HG03354 (cell line): ENCODE measurements at regions not wholly inside any gene's neighbourhood (a gene's known extent, or its start where the extent isn't known, plus 50 kb on each side); places are given as distances from the start of the nearest gene placed in this dataset.
"Not testable (repeated sequence)": the region's sequence is repeated elsewhere in the genome, so short reads cannot be mapped to it uniquely, and the experiment has no call there.

ENCODE experiments used
- ATAC-seq: cut with Tn5 transposase; IDR thresholded peaks from one replicate; pipeline ENCODE4 v1.9.1; 2021; ENCODE audit warnings: mild to moderate bottlenecking; ENCODE audit not compliant: unreplicated experiment, poor library complexity, severe bottlenecking

DNA sequence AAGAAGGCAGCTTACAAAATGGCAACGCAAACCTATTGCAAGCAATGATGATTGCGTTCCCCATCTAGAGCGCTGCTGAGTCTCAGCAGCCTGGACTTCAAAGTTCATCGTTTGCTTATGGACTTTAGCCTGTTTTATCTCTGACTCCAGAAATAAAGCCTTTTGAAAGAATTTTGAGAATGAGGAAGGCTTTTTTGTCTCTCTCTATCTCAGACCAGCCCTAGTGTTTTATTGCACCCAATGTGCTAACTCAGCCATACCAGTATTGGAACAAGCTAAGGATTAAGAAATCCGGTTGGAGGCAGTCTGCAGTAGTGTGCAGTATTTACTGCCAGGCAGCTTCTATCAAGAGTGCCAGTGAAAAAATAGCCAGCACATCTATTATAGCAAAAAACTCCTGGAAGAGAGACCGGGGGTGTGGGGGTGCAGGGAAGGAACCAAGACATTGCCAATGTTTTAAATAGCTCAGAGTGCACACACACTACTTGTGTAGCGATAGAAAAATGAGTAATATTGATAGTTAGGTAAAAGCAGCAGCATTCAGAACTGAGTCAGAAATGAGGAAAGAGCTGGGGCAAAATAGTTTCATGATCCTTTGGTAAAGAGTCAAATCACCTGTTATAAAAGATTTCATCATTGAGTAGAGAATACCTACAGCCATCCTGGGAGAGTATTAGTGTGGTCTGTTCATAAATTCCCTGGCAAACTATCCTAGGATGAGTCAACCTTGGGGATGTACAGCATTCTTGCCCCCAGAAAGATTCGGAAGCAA, 219.0 kb downstream of the ZNF608 start:
- ATAC-seq: no peak

DNA sequence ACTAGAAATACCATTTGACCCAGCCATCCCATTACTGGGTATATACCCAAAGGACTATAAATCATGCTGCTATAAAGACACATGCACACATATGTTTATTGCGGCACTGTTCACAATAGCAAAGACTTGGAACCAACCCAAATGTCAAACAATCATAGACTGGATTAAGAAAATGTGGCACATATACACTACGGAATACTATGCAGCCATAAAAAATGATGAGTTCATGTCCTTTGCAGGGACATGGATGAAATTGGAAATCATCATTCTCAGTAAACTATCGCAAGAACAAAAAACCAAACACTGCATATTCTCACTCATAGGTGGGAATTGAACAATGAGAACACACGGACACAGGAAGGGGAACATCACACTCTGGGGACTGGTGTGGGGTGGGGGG, 220.4 kb downstream of the ZNF608 start:
- not testable (repeated sequence) for ATAC-seq

GRCh38 chr5:124524552-124525232, 221.7 kb downstream of the ZNF608 start:
- peak; percentile 96 for ATAC-seq

GRCh38 chr5:124523897-124524296, 222.5 kb downstream of the ZNF608 start:
- ATAC-seq: no peak

- no peak for ATAC-seq
These were observed 223.4 kb downstream of the ZNF608 start for GRCh38 chr5:124522992-124523391.

GRCh38 chr5:124521461-124522230, 224.8 kb downstream of the ZNF608 start:
- ATAC-seq: no peak

GRCh38 chr5:124519396-124519795, 227.0 kb downstream of the ZNF608 start:
- peak; percentile 76 for ATAC-seq

DNA sequence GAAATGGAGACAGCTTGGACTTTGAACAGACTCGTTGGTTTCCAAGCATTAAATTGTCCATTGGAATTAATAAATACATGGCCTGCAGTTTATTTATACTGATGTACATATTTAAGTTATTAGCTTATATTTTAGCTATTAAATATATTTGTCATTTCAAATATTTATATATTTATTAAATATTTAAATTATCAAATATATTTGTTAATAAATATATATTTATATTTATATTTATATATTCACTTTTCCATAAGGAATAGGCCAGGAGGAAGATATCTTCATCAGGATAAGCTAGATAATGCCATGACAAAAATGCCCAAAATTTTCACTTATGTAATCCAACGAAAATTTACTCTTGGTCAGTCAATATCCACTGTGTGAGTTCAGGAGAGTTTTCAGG, 229.9 kb downstream of the ZNF608 start:
- no peak for ATAC-seq

DNA sequence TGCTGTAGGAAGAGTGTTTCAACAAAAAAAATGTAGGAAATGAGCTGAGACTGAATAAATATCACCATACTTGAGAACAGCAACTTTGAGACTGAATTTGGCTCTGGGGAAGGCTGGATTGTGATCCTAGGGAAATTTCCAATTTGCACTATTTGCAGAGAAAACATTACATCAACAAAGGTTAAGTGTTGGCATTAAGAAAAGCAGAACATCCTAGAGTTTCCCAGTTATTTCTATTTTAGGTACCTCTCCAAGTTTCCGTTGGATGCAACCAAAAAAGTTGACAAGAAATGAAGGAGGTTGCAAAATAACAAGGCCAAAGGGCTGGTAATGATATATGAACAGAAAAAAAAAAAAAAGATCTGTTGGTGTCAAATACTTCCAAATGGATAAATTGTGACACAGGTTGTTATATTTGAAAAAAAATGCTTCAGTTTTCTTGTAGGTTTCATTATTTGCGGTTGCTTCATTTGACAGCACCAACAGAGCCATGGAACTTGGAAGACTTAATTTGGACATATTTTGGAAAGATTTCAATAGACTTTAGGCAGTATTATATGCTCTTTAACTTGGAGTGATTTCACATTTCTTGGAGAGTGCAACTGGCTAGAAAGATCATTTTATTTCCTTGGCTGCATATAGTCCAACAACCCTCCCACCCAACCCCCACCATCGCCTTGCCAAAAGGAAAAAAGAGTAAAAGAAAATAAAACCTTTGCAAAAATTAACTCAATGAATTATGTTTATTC, 230.8 kb downstream of the ZNF608 start:
- no peak for ATAC-seq

- no peak for ATAC-seq
These were observed 231.5 kb downstream of the ZNF608 start for GRCh38 chr5:124514956-124515355.

DNA sequence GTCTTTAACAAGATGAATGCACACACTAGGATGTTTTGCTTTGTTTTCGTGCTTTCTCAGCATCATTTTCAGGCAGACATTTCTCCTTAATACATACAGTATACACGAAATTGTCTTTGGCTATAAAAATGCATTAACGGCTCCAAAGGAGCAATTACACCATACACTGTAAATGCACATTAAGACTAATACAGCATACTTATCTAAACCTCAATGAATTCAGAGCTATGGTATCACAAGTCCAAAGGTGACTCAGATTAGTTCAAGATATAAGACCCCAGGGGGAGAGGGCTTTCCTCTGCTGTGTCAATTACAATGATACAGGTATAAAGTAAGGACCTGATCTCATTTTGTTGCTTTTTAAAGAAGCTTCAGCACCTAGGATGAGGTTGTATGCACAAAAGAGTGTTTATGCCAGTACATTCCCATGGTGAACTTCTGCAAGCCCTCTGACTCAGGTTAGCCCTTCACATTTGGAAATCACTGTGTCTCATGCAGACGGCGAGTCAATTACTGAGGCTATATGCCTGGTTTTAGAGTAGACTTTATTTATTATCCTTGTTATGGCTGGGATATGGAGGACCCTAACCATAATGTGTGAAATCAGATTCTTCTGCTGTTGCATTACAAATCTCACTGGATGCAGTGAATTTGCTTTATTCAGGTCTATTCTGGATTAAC, 233.3 kb downstream of the ZNF608 start:
- ATAC-seq: no peak

DNA sequence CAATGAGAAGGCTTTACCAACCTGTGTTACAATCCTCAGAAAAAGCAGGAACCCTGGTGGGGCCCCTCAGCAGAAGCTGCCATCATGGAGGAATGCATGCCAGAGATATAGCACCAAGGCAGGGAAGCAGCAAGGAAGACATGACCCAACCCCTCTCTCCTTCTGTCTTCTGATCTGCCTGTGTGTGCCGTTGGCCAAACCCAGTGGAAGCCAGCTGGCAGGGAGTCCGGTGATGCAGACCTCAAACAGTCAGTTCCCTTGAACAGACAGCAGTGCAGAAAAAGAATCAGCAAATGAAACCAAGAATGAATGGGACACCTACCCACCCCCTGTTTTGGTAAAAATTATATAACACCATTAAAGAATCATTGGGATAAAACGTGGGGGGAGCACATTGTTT, 234.2 kb downstream of the ZNF608 start:
- ATAC-seq: no peak

GRCh38 chr5:124511791-124512190, 234.6 kb downstream of the ZNF608 start:
- ATAC-seq: no peak

DNA sequence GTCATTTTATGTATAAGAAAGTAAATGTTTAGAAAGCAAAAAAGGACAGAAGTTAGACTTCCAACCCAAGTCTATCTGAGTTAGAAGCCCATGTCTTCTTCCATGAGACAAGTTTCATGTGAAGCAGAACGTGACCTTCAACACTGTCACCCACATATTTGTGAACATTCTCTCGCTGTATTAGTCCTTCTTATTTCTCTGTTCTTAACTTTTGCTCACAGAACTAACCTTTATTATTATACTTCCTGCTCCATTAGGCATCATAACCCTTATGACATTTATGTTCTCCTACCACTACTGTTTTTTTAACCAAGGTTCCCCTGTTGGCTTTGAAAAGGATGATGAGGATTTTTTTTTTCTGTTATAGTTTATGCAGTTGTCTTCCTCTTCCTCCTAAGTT, 238.8 kb downstream of the ZNF608 start:
- no peak for ATAC-seq

- ATAC-seq: peak; percentile 92
These were observed 242.1 kb downstream of the ZNF608 start for GRCh38 chr5:124504081-124504916.

- ATAC-seq: no peak
These were observed 243.9 kb downstream of the ZNF608 start for GRCh38 chr5:124502551-124502950.

GRCh38 chr5:124499818-124500217, 246.6 kb downstream of the ZNF608 start:
- not testable (repeated sequence) for ATAC-seq

- not testable (repeated sequence) for ATAC-seq
These were observed 249.5 kb downstream of the ZNF608 start for GRCh38 chr5:124496968-124497367.
